ENCODE measurements at regions not wholly inside any gene's neighbourhood (a gene's known extent, or its start where the extent isn't known, plus 50 kb on each side); places are given as distances from the start of the nearest gene placed in this dataset.

GRCh38 chr11:116194156-116194904 is 578.5 kb downstream of the BUD13 start:
- peaks cover 52% of the 10 kb centered on the region for H3K4me1 Mint-ChIP-seq
- peaks cover 12% of the 10 kb centered on the region for H3K27me3 Mint-ChIP-seq (ENCODE audit: low read depth)
- H3K9me3 Mint-ChIP-seq, result no peaks in the 10 kb centered on the region
- H3K4me3 Mint-ChIP-seq, result peak overlapping the region; percentile 76 to 84 (median 80)
- H3K36me3 Mint-ChIP-seq (ENCODE audit: low read depth), result no peaks in the 10 kb centered on the region
- no peak for TF ChIP-seq CTCF (IDR thresholded peaks at IDR 0.05; ENCODE audit: unreplicated experiment in 3 of 3)
- peak overlapping the region; percentile 94 to 98 (median 95) for H3K27ac Mint-ChIP-seq

- TF ChIP-seq CTCF (IDR thresholded peaks at IDR 0.05; ENCODE audit: unreplicated experiment in 3 of 3), result peak; percentile 43 to 46 (median 45)
- Mint-ChIP-seq H3K27me3 (ENCODE audit: low read depth) (peaks cover 12% of the 10 kb centered on the region), H3K4me3 (peak overlapping the region; percentile 76 to 84 (median 80)), H3K27ac (peak overlapping the region; percentile 94 to 98 (median 95)), H3K4me1 (peaks cover 54% of the 10 kb centered on the region), H3K9me3 (no peaks in the 10 kb centered on the region), H3K36me3 (ENCODE audit: low read depth) (no peaks in the 10 kb centered on the region)
These were observed 579.3 kb downstream of the BUD13 start for GRCh38 chr11:116193321-116194131.

GRCh38 chr11:116192509-116193210 is 580.1 kb downstream of the BUD13 start:
- H3K36me3 Mint-ChIP-seq (ENCODE audit: low read depth), result no peaks in the 10 kb centered on the region
- H3K27me3 Mint-ChIP-seq (ENCODE audit: low read depth), result peaks cover 12% of the 10 kb centered on the region
- H3K27ac Mint-ChIP-seq, result peak overlapping the region; percentile 94 to 98 (median 95)
- no peaks in the 10 kb centered on the region for H3K9me3 Mint-ChIP-seq
- peak overlapping the region; percentile 76 to 84 (median 80) for H3K4me3 Mint-ChIP-seq
- TF ChIP-seq CTCF (IDR thresholded peaks at IDR 0.05; ENCODE audit: unreplicated experiment in 3 of 3), result no peak
- H3K4me1 Mint-ChIP-seq, result peaks cover 50% of the 10 kb centered on the region

GRCh38 chr11:116190861-116191260 is 581.9 kb downstream of the BUD13 start:
- H3K4me3 Mint-ChIP-seq, result peak overlapping the region in 1 of 3 experiments; percentile 11
- H3K27ac Mint-ChIP-seq, result no peak overlapping the region
- peaks cover 39% of the 10 kb centered on the region for H3K4me1 Mint-ChIP-seq
- peaks cover 8% of the 10 kb centered on the region for H3K27me3 Mint-ChIP-seq (ENCODE audit: low read depth)
- no peaks in the 10 kb centered on the region for H3K9me3 Mint-ChIP-seq
- TF ChIP-seq CTCF (IDR thresholded peaks at IDR 0.05; ENCODE audit: unreplicated experiment in 3 of 3), result no peak
- no peaks in the 10 kb centered on the region for H3K36me3 Mint-ChIP-seq (ENCODE audit: low read depth)

- Mint-ChIP-seq H3K27ac (peak overlapping the region; percentile 81 to 84 (median 83)), H3K4me3 (peak overlapping the region; percentile 12 to 41 (median 35))
These were observed 583.2 kb downstream of the BUD13 start for GRCh38 chr11:116189408-116190170.

More at GRCh38 chr11:116189408-116190170, 583.2 kb downstream of the BUD13 start:
- no peaks in the 10 kb centered on the region for H3K9me3 Mint-ChIP-seq
- H3K27me3 Mint-ChIP-seq (ENCODE audit: low read depth), result peaks cover 3% of the 10 kb centered on the region
- peaks cover 34% of the 10 kb centered on the region for H3K4me1 Mint-ChIP-seq
- no peaks in the 10 kb centered on the region for H3K36me3 Mint-ChIP-seq (ENCODE audit: low read depth)
- TF ChIP-seq CTCF (IDR thresholded peaks at IDR 0.05; ENCODE audit: unreplicated experiment in 3 of 3), result peak in 1 of 3 experiments; percentile 14
